ENCODE measurements at regions not wholly inside any gene's neighbourhood (a gene's known extent, or its start where the extent isn't known, plus 50 kb on each side); places are given as distances from the start of the nearest gene placed in this dataset.

DNA sequence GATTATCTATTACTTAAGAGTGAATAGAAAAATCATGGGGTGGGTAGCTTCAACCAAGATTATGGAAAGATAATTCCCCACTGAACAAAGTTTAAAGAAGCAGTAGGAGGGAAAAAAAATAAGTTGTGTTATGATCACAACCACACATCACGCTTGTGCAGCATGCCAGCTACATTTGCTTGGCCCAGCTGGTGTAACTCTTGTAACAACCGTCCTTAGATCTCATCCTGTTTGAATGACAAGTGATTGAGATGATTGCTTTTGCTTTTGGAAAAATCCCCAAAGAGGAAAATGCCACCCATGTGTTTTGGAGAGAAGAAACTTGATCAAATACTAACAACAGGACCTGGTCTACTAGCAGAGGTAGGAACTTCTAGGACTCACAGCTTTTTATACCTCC lies 107.6 kb upstream of the KIF2A start:
- DNase-seq (ENCODE audit: low spot score in 2 of 2), result no peak
- TF ChIP-seq POLR2A (IDR thresholded peaks at IDR 0.05) (no peak), CTCF (IDR thresholded peaks at IDR 0.05) (no peak)
- WGBS, 2 donors, result 66 to 75% methylated on average over 2 of the region's 2 CpGs
- H3K4me3 ChIP-seq (ENCODE audit: low read depth, poor library complexity, severe bottlenecking), result no peak overlapping the region
- intact Hi-C loops (cut with DNase I; ENCODE audit: low total_unique reads), result no loop called here

DNA sequence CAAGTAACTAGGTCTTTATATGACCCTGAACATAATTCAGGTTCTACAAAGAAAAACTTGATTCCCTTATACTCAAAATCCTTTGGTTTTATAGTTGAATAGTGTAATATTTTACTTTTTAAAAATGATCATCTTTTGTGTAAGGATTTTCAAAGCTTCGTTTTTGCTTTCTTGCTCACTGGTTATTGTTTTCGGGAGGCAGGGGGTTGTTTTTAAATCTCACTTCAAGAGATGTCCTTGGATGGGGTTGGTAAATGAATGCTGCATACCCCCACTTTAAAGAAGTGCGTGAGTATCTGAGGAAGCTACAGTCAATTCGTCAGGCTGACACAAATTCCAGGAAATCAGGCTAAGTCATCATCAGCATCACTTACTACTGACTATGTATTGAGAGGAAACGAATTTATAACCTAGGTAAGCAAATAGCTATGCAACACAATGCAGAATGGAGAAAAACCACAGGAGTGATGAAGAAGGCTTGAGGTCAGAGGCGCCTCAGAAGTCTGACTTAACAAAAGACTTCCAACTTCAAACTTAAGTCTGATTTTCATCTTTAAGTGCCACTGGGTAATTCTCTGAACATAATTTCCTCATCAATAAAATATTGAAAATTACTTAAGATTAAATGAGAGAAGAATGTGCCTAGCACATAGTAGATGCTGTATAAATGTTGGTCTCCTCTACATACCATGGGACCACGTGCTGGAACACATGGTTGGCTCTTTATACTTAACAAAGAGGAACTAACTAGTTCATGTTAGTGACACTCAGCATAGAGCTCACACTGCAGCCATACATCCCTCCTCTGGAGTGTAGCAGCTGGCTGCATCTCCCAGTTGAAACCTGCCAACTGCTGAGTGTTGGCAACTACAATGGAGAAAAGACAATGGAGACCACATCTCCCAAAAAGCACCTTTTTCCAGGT lies 106.0 kb upstream of the KIF2A start:
- no peak overlapping the region for H3K4me3 ChIP-seq (ENCODE audit: low read depth, poor library complexity, severe bottlenecking)
- 58 to 69% methylated on average over 7 of the region's 7 CpGs for WGBS, 2 donors
- TF ChIP-seq POLR2A (IDR thresholded peaks at IDR 0.05), result no peak
- no peak for TF ChIP-seq CTCF (IDR thresholded peaks at IDR 0.05)
- DNase-seq (ENCODE audit: low spot score in 2 of 2), result no peak
- intact Hi-C loops (cut with DNase I; ENCODE audit: low total_unique reads), result no loop called here

- intact Hi-C loops (cut with DNase I; ENCODE audit: low total_unique reads), result no loop called here
- DNase-seq (ENCODE audit: low spot score in 2 of 2), result no peak
- H3K4me3 ChIP-seq (ENCODE audit: low read depth, poor library complexity, severe bottlenecking), result no peak overlapping the region
- WGBS, 2 donors, result 54 to 71% methylated on average over 9 of the region's 9 CpGs
- TF ChIP-seq POLR2A (IDR thresholded peaks at IDR 0.05), result no peak
- no peak for TF ChIP-seq CTCF (IDR thresholded peaks at IDR 0.05)
These were observed 99.7 kb upstream of the KIF2A start for GRCh38 chr5:62206150-62206829.

GRCh38 chr5:62208218-62208852 lies 97.7 kb upstream of the KIF2A start:
- intact Hi-C loops (cut with DNase I; ENCODE audit: low total_unique reads), result no loop called here
- no peak overlapping the region for H3K4me3 ChIP-seq (ENCODE audit: low read depth, poor library complexity, severe bottlenecking)
- WGBS, 2 donors, result 50 to 62% methylated on average over 10 of the region's 10 CpGs
- DNase-seq (ENCODE audit: low spot score in 2 of 2), result no peak
- no peak for TF ChIP-seq POLR2A (IDR thresholded peaks at IDR 0.05)
- TF ChIP-seq CTCF (IDR thresholded peaks at IDR 0.05), result no peak

GRCh38 chr5:62211405-62211804 lies 94.6 kb upstream of the KIF2A start:
- 55 to 63% methylated on average over 2 of the region's 2 CpGs for WGBS, 2 donors
- TF ChIP-seq POLR2A (IDR thresholded peaks at IDR 0.05), result no peak
- TF ChIP-seq CTCF (IDR thresholded peaks at IDR 0.05), result no peak
- intact Hi-C loops (cut with DNase I; ENCODE audit: low total_unique reads), result no loop called here
- DNase-seq (ENCODE audit: low spot score in 2 of 2), result no peak
- no peak overlapping the region for H3K4me3 ChIP-seq (ENCODE audit: low read depth, poor library complexity, severe bottlenecking)

Data from lower leg skin (tissue), 4 donors.